ENCODE measurements at regions not wholly inside any gene's neighbourhood (a gene's known extent, or its start where the extent isn't known, plus 50 kb on each side); places are given as distances from the start of the nearest gene placed in this dataset.
A peak's percentile ranks its signal among the peaks of the same experiment; 100 is the strongest.
"Not testable (repeated sequence)": the region's sequence is repeated elsewhere in the genome, so short reads cannot be mapped to it uniquely, and the experiment has no call there.

DNA sequence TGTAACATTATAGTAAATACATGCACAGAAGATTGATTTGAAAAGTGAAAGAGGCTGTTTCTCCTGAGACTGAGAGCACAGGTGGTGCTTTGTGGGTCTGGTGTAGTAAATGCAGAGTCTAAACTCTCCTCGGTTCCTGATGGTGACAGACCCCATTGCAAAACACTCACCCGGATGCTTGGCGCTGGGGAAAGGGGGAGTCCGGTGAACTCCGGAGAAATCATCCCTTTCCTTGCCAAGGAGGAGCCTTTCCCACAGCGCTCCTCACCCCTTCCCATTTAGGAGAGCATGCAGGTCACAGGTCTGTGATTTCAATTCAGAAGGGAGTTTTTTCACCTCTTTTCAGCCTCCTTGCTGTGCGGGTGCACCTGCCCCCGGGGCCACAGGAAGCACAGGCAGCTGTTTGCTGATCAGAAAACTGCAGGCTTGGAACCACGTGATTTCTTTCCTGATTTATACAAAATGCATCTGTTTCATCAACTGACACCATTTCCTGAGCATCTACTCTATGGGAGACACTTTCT, 75.6 kb upstream of the LYZL2 start:
- H3K4me1 Mint-ChIP-seq: peaks cover 52% of the 10 kb centered on the region
- H3K9me3 Mint-ChIP-seq: no peaks in the 10 kb centered on the region
- peak; percentile 36 for DNase-seq
- peak overlapping the region; percentile 87 for H3K4me3 Mint-ChIP-seq
- no peaks in the 10 kb centered on the region for H3K27me3 Mint-ChIP-seq
- H3K27ac Mint-ChIP-seq: peak overlapping the region; percentile 97
- H3K36me3 Mint-ChIP-seq: no peaks in the 10 kb centered on the region

DNA sequence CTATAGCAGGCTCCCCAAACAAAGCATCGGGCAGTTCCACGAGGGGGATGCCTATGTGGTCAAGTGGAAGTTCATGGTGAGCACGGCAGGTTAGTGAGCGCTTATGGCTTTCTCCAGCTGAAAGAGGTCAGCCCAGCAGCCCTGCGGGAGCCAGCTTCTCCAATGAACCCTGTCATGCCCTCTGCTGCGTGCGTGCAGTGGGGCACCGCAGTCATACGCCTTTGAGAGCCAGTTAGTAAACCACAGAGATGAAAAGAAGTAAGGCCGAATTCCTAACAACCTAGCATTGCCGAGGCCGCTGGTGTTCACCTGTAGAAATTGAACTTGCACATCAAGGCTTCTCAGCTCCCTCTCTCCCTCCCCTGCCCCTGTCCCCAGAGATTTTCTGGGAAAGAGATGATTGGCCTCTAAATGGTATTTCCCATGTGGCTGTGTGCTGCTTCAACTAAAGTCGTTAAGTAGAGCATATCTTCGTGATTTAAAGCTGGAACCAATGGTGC, 75.1 kb upstream of the LYZL2 start:
- not testable (repeated sequence) for H3K36me3 Mint-ChIP-seq, H3K27me3 Mint-ChIP-seq, H3K9me3 Mint-ChIP-seq
- Mint-ChIP-seq H3K4me3 (peak overlapping the region; percentile 87), H3K27ac (peak overlapping the region; percentile 97), H3K4me1 (peaks cover 57% of the 10 kb centered on the region)
- peak; percentile 53 for DNase-seq

DNA sequence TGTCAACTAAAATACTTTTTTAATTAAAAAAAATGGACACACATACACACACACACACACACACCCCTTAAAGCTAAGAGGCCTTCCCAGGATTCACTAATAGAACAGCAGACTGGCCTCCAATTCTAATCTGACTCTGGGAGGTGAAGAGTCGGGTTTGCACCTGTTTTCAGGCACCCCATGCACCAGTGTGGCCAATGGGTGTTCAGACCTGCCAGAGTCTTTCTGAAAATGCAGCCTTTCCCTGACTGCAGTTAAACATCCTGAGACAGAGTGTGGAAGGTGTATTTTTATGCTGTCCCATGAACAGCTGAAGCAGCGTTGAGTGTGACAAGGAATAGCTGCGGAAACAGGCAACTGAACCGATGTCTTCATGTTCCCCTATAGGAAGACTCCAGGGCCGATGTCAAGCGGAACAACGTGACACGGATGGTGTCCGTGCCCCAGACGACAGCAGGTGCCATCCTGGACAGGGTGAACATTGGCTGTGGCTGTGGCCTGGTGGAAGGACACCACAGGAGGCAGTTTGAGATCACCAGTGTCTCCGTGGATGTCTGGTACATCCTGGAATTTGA, 74.6 kb upstream of the LYZL2 start:
- Mint-ChIP-seq H3K27me3 (no peaks in the 10 kb centered on the region), H3K27ac (peak overlapping the region; percentile 97), H3K36me3 (peaks cover 2% of the 10 kb centered on the region), H3K9me3 (no peaks in the 10 kb centered on the region), H3K4me3 (peak overlapping the region; percentile 87), H3K4me1 (peaks cover 61% of the 10 kb centered on the region)
- DNase-seq: no peak

DNA sequence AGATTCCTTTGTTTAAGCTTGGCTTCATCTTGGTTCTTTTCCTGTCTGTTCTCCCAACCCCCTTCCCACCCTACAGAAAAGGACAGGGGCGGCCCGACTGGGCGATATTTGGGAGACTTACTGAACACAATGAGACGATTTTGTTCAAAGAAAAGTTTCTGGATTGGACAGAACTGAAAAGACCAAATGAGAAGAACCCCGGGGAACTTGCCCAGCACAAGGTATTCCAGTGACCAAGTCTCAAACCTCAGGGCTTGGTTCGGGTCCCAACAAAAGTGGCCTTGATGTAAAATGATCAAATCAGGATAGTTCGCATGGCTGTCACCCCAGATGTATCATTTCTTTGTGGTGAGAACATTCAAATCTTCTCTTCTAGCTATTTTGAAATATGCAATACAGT, 73.9 kb upstream of the LYZL2 start:
- Mint-ChIP-seq H3K27ac (peak overlapping the region; percentile 97), H3K4me3 (peak overlapping the region; percentile 87), H3K4me1 (peaks cover 63% of the 10 kb centered on the region)
- not testable (repeated sequence) for H3K27me3 Mint-ChIP-seq, H3K9me3 Mint-ChIP-seq, DNase-seq, H3K36me3 Mint-ChIP-seq

DNA sequence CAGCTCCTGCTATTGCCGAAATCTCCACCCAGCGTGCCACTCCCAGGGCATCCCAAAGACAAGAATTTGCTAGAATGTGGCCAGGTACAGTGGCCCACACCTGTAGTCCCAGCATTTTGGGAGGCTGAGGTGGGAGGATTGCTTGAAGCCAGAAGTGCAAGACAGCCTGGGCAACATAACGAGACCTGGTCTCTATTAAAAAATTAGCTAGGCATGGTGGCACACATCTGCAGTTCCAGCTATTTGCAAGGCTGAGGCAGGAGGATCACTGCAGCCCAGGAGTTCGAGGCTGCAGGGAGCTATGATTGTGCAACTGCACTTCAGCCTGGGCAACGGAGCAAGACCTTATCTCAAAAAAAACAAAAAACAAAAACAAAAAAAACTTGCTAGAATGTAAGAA, 73.3 kb upstream of the LYZL2 start:
- Mint-ChIP-seq H3K9me3 (no peaks in the 10 kb centered on the region), H3K27me3 (no peaks in the 10 kb centered on the region), H3K4me3 (peak overlapping the region; percentile 62), H3K36me3 (peaks cover 2% of the 10 kb centered on the region), H3K4me1 (peaks cover 69% of the 10 kb centered on the region), H3K27ac (peak overlapping the region; percentile 86)
- DNase-seq: no peak

DNA sequence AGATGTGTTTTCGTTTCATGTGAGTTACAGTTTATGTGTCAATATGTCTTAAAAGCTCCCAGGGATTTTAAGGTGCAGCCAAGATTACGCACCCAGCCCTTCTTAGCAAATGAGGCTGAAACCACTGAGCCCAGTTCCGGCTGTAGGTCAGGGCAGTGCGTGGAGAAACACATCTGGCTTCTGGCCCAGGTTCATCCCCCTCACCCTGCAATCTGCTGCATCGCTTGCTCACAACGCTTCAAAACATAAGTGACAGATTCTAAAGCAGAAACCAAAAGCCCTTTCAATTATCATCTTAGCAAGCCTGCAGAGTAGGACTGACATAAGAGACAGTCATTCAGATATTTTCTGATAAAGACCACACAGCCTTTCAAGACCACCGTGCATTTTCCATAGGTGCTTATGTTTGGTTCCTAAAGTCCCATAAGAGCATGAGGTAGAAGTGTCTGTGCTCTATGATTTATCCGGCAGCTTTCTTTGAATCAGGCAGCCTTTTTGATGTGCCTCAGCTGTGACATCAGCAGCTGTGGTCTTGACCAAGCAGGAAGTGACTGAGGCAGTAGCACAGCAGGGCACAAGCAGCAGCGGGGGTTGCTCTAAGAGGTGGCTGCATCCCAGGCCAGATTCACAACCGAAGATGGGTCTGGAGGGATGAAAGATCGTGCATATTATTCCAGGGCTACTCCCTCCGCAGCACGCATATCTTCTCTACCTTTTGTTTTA, 72.1 kb upstream of the LYZL2 start:
- H3K9me3 Mint-ChIP-seq: no peaks in the 10 kb centered on the region
- H3K4me1 Mint-ChIP-seq: peaks cover 79% of the 10 kb centered on the region
- peak overlapping the region; percentile 70 for H3K4me3 Mint-ChIP-seq
- peak overlapping the region; percentile 86 for H3K27ac Mint-ChIP-seq
- DNase-seq: peak; percentile 83
- H3K36me3 Mint-ChIP-seq: peaks cover 2% of the 10 kb centered on the region
- H3K27me3 Mint-ChIP-seq: no peaks in the 10 kb centered on the region

DNA sequence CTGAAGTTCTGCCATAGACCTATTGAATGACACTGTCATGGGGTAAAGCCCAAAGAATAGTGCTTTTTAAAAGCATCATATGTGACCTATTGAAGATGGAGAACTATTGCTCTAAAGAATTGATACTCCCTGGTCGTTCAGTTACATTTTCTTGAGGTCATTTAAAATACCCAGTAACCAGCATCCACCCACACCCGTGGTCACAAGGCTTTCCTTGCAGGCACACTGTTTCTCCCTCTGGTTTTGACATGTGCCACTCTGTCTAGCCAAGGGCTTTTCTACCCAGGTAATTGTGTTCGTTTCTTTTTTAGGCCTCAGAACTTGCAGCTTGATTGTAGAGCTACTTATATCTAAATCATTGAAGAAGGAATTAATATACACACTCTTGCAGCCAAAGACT, 68.3 kb upstream of the LYZL2 start:
- Mint-ChIP-seq H3K4me3 (no peak overlapping the region), H3K27ac (peak overlapping the region; percentile 51), H3K27me3 (no peaks in the 10 kb centered on the region), H3K36me3 (peaks cover 2% of the 10 kb centered on the region), H3K9me3 (no peaks in the 10 kb centered on the region), H3K4me1 (peaks cover 68% of the 10 kb centered on the region)
- no peak for DNase-seq

DNA sequence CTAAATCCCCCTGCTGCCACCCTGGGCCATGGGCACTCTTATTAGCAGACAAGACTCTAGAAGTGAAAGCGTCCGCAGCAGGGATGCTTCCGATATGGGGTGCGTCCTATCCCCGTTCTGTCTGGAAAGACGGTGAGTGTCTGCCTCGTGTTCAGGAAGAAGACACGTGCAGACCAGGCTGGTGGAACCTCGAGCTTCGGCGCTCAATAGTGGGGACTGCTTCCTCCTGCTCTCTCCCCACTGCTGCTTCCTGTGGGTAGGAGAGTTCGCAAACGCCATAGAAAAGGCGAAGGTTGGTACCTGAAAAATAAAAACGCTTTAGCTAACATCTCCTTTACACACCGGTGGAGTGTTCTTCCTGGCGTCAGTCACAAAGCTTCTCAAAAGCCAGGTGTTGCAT, 67.7 kb upstream of the LYZL2 start:
- DNase-seq, H3K27me3 Mint-ChIP-seq, H3K36me3 Mint-ChIP-seq, H3K9me3 Mint-ChIP-seq: not testable (repeated sequence)
- H3K4me3 Mint-ChIP-seq: peak overlapping the region; percentile 1
- H3K4me1 Mint-ChIP-seq: peaks cover 62% of the 10 kb centered on the region
- peak overlapping the region; percentile 51 for H3K27ac Mint-ChIP-seq

DNA sequence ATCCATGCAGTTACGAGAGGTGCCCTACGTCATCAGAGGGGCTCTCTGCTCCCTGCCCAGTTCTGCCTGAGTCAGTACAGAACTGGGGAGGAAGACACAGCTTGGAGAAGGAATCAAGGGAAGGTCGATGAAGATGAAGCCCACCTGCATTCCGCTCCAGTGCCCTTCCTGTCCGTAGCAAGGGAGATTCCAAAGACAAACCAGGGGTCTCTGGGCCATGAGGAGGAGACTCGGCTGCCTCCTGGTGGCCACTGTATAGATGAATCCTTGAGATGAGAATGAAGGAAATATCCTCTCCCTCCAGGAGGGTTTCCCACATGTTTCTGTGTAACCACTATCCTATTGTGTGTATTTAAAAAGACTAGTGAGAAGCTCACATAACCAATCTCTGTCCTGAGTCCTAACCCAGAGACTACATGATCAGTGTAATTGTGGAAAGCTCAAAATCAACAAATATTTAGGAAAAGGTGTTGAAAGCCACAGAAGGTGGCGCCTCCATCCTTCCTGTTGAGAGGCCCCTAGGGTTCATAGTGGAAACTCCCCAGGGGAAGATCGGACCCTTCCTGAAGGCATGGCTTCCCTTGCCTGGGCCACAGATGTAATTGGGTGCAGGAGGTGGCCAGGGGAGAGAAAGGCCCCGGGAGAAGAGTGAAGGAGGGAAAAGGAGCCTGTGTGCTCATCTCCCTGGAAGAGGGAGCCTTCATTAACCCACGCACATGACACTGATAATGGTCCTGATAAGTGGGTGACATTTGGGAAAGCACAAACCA, 67.0 kb upstream of the LYZL2 start:
- H3K27me3 Mint-ChIP-seq, H3K4me3 Mint-ChIP-seq, H3K36me3 Mint-ChIP-seq, DNase-seq, H3K9me3 Mint-ChIP-seq: not testable (repeated sequence)
- Mint-ChIP-seq H3K27ac (peak overlapping the region; percentile 82), H3K4me1 (peaks cover 57% of the 10 kb centered on the region)

DNA sequence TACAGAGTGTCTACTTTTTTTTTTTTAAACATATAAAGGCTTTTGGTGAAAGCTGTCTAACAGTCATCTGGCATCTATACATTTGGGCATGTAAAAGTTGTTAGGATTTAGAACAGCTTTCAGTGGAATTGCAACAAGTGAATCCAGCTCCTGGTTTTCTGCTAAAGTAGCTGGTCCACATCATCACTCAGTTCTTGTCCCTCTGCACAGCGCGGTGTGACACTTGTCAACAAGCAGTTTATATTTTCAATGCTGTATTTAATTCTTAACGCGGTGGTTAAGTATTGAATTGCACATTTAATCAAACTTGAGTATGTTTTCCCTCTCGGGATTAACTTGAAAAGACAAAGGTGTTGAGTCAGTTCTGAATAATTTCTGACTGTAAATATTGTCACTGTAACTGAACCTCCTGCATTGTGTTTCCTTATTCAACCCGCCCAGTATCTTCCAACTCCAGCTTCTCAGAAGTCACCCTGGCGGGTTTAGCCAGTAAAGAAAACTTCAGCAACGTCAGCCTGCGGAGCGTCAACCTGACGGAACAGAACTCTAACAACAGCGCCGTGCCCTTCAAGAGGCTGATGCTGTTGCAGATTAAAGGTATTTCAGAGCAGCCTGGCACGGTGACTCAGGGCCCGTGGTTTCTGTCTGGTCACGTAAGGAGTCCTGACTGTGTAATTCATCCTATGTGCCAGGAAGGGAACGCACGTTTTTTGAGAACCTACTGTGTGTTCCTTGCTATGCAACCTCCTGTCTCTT, 66.1 kb upstream of the LYZL2 start:
- not testable (repeated sequence) for H3K9me3 Mint-ChIP-seq, H3K27me3 Mint-ChIP-seq, H3K36me3 Mint-ChIP-seq
- peaks cover 53% of the 10 kb centered on the region for H3K4me1 Mint-ChIP-seq
- H3K27ac Mint-ChIP-seq: peak overlapping the region; percentile 82
- peak; percentile 67 for DNase-seq
- peak overlapping the region; percentile 32 for H3K4me3 Mint-ChIP-seq

DNA sequence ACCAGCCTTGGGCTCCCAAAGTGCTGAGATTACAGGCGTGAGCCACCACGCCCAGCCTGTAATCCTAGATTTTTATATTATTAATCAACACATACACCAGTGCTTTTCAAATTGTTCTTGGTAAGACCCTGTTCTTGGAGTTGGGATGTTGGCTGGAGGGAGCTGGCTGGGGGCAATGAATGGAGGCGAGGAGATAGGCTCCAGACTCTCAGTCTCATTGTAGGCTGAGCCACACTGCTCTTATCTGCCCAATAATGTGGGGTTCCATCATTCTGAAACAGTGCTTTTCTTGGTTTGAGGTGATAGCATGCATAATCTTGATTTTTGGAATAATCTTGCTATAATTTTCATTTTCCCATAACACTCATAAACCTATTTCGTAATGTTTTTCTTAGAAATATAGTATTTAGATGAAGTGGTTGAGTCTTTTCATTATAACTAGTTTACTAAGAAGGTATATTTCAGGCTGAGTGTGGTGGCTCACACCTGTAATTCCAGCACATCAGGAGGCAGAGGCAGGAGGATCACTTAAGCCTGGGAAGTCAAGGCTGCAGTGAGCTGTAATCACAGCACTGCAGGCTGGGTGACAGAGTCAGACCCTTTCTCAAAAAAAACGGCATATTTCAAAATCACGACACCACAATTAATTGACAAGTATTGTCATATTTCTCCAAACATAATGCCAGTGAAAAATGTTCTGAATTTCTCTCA, 65.1 kb upstream of the LYZL2 start:
- DNase-seq: no peak
- Mint-ChIP-seq H3K36me3 (peaks cover 2% of the 10 kb centered on the region), H3K27me3 (no peaks in the 10 kb centered on the region), H3K27ac (no peak overlapping the region), H3K4me1 (peaks cover 43% of the 10 kb centered on the region), H3K9me3 (no peaks in the 10 kb centered on the region), H3K4me3 (no peak overlapping the region)

DNA sequence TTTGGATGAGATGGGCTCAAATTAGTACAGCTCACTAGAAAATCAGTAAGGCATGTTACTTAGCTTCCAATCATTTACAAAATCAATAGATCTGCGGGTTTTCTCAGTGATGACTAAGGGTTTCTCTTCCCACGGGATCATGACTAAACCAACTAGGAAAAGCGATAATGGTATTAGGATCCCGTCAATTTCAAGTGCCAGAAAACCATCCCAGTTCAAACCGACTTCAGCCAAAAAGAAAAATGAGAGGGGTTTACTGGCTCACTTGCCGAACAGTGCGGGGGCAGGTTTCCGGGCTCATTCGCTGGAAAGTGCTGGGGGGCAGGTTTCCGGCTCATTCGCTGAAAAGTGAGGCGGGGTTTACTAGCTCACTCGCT, 62.1 kb upstream of the LYZL2 start:
- H3K27ac Mint-ChIP-seq: no peak overlapping the region
- H3K27me3 Mint-ChIP-seq: peaks cover 6% of the 10 kb centered on the region
- DNase-seq: no peak
- no peaks in the 10 kb centered on the region for H3K9me3 Mint-ChIP-seq
- H3K36me3 Mint-ChIP-seq: no peaks in the 10 kb centered on the region
- peaks cover 34% of the 10 kb centered on the region for H3K4me1 Mint-ChIP-seq
- no peak overlapping the region for H3K4me3 Mint-ChIP-seq

DNA sequence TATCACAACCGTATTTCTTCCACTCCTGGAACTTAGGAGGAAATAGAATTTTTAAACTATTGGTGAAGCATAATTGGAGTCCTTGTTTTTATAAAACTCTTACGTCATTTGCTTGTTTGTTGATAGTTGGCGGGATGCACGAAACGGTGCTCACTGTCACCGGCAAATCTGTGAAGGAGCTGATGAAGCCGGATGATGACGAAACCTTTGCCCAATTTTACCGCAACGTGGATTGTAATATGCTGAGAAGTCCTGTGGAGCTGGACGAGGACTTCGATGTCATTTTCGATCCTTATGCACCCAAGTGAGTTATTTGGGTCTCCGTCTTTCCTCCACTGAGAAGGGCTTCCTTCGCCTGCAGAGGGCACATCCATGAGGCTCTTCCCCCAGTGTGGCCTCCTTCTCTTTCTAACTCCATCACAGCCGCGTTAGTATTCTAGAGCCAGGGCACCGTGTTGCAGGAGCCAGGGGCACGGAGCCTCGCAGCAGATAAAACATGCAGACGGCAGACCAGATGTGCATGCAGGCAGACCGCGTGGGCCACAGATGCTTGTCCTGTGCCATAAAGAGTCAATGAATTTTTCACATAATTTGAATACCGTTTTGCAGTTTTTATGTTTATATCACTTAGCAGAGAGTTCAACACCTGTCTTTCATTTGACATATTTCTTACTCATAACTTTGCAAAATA, 61.5 kb upstream of the LYZL2 start:
- H3K27ac Mint-ChIP-seq, DNase-seq, H3K9me3 Mint-ChIP-seq, H3K27me3 Mint-ChIP-seq, H3K36me3 Mint-ChIP-seq, H3K4me3 Mint-ChIP-seq: not testable (repeated sequence)
- H3K4me1 Mint-ChIP-seq: peaks cover 30% of the 10 kb centered on the region

DNA sequence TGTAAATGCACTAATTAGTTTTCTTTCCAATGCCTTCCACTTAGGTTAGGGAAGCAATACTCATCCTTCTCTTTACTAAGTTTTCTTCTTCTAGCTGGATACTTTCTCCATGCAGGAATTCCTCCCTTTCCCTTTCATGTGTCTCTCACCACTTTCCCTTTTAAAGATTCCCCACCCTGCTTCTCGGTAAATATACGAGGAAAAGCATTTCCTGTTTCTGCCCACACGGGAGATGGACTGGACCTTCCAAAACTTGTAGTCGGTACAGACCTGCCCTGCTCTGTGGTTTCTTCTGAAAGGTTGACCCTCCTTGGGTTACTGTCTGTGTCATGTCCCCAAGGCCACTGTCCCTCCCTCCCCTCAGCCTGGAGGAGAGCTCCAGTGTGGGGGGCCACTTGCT, 58.9 kb upstream of the LYZL2 start:
- Mint-ChIP-seq H3K27ac (no peak overlapping the region), H3K36me3 (no peaks in the 10 kb centered on the region), H3K4me1 (peaks cover 17% of the 10 kb centered on the region), H3K27me3 (peaks cover 19% of the 10 kb centered on the region), H3K4me3 (no peak overlapping the region), H3K9me3 (no peaks in the 10 kb centered on the region)
- no peak for DNase-seq

Data from activated naive CD8-positive, alpha-beta T cell treated with anti-CD3 and anti-CD28 coated beads for 36 hours (primary cell).